ENCODE measurements at regions not wholly inside any gene's neighbourhood (a gene's known extent, or its start where the extent isn't known, plus 50 kb on each side); places are given as distances from the start of the nearest gene placed in this dataset.
"Not testable (repeated sequence)": the region's sequence is repeated elsewhere in the genome, so short reads cannot be mapped to it uniquely, and the experiment has no call there.

- H3K9me3 ChIP-seq: no peaks in the 10 kb centered on the region
- ATAC-seq (ENCODE audit: insufficient number of reproducible peaks, low FRiP score, low read depth): no peak
- peaks cover 3 to 10% of the 10 kb centered on the region in 2 donors for H3K4me1 ChIP-seq (ENCODE audit: control insufficient read depth in 1 of 2, low read depth in 2 of 2)
- TF ChIP-seq, protein P1, sequence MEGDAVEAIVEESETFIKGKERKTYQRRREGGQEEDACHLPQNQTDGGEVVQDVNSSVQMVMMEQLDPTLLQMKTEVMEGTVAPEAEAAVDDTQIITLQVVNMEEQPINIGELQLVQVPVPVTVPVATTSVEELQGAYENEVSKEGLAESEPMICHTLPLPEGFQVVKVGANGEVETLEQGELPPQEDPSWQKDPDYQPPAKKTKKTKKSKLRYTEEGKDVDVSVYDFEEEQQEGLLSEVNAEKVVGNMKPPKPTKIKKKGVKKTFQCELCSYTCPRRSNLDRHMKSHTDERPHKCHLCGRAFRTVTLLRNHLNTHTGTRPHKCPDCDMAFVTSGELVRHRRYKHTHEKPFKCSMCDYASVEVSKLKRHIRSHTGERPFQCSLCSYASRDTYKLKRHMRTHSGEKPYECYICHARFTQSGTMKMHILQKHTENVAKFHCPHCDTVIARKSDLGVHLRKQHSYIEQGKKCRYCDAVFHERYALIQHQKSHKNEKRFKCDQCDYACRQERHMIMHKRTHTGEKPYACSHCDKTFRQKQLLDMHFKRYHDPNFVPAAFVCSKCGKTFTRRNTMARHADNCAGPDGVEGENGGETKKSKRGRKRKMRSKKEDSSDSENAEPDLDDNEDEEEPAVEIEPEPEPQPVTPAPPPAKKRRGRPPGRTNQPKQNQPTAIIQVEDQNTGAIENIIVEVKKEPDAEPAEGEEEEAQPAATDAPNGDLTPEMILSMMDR (IDR thresholded peaks at IDR 0.05): no peak
- H3K27ac ChIP-seq: no peak overlapping the region
- DNase-seq (ENCODE audit: low spot score): no peak
- no peaks in the 10 kb centered on the region for H3K36me3 ChIP-seq
- H3K27me3 ChIP-seq (replicated peaks; ENCODE audit: insufficient read depth): no peaks in the 10 kb centered on the region
- no peak overlapping the region for H3K4me3 ChIP-seq
Measured at GRCh38 chr4:82282875-82283274, 90.9 kb downstream of the HNRNPD start.

GRCh38 chr4:82279550-82279949 is 94.2 kb downstream of the HNRNPD start:
- H3K27ac ChIP-seq; DNase-seq (ENCODE audit: low spot score); H3K36me3 ChIP-seq; ATAC-seq (ENCODE audit: insufficient number of reproducible peaks, low FRiP score, low read depth); H3K27me3 ChIP-seq (replicated peaks; ENCODE audit: insufficient read depth); H3K4me3 ChIP-seq; H3K4me1 ChIP-seq (ENCODE audit: control insufficient read depth in 1 of 2, low read depth in 2 of 2); H3K9me3 ChIP-seq: not testable (repeated sequence)

DNA sequence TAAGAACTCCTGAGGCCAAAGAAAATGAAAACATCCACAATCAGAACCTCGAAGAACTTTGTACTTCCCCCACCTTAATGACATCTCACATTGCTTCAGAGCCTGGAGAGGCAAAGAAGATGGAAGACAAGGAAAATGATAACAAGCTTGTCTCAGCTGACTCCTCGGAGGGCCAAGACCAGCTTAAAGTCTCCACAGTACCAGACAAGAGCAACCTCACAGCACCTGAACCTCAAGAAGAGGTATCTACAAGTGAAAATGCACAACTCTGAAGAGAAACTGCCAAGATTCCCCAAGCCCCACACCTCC is 97.5 kb downstream of the HNRNPD start:
- Histone ChIP-seq H3K4me3 (no peak overlapping the region), H3K27me3 (replicated peaks; ENCODE audit: insufficient read depth) (no peaks in the 10 kb centered on the region), H3K9me3 (no peaks in the 10 kb centered on the region), H3K27ac (no peak overlapping the region), H3K36me3 (no peaks in the 10 kb centered on the region), H3K4me1 (ENCODE audit: control insufficient read depth in 1 of 2, low read depth in 2 of 2) (no peaks in the 10 kb centered on the region)
- TF ChIP-seq, protein P1 (IDR thresholded peaks at IDR 0.05): no peak
- DNase-seq (ENCODE audit: low spot score): no peak
- no peak for ATAC-seq (ENCODE audit: insufficient number of reproducible peaks, low FRiP score, low read depth)

- H3K27me3 ChIP-seq (replicated peaks; ENCODE audit: insufficient read depth): no peaks in the 10 kb centered on the region
- DNase-seq (ENCODE audit: low spot score): no peak
- H3K4me3 ChIP-seq: no peak overlapping the region
- H3K9me3 ChIP-seq: no peaks in the 10 kb centered on the region
- TF ChIP-seq, protein P1 (IDR thresholded peaks at IDR 0.05): no peak
- no peaks in the 10 kb centered on the region for H3K36me3 ChIP-seq
- no peak for ATAC-seq (ENCODE audit: insufficient number of reproducible peaks, low FRiP score, low read depth)
- H3K27ac ChIP-seq: no peak overlapping the region
- H3K4me1 ChIP-seq (ENCODE audit: control insufficient read depth in 1 of 2, low read depth in 2 of 2): no peaks in the 10 kb centered on the region
Measured at GRCh38 chr4:82275431-82276331, 98.1 kb downstream of the HNRNPD start.

DNA sequence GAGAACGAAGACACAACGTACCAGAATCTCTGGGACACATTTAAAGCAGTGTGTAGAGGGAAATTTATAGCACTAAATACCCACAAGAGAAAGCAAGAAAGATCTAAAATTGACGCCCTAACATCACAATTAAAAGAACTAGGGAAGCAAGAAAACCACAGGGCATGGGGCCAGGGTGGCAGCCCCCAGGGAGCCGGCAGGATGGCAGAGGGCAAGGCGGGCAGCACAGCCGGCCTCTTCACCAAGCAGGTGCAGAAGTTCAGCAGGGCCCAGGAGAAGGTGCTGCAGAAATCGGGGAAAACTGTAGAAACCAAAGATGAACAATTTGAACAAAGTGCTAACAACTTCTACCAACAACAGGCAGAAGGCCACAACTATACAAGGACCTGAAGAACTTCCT is 99.1 kb downstream of the HNRNPD start:
- not testable (repeated sequence) for H3K9me3 ChIP-seq; H3K4me3 ChIP-seq; DNase-seq (ENCODE audit: low spot score); H3K4me1 ChIP-seq (ENCODE audit: control insufficient read depth in 1 of 2, low read depth in 2 of 2); ATAC-seq (ENCODE audit: insufficient number of reproducible peaks, low FRiP score, low read depth); H3K27ac ChIP-seq; H3K27me3 ChIP-seq (replicated peaks; ENCODE audit: insufficient read depth); H3K36me3 ChIP-seq

DNA sequence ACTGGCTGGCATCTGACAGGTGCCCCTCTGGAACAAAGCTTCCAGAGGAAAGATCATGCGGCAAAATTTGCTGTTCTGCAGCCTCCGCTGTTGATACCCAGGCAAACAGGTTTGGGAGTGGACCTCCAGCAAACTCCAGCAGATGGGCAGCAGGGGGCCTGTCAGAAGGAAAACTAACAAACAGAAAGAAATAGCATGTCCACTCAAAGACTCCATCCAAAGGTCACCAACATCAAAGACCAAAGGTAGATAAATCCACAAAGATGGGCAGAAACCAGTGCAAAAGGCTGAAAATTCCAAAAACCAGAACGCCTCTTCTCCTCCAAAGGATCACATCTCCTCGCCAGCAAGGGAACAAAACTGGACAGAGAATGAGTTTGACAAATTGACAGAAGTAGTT is 101.3 kb downstream of the HNRNPD start:
- not testable (repeated sequence) for H3K9me3 ChIP-seq

GRCh38 chr4:82271915-82272480 is 101.8 kb downstream of the HNRNPD start:
- H3K4me3 ChIP-seq; H3K27ac ChIP-seq; ATAC-seq (ENCODE audit: insufficient number of reproducible peaks, low FRiP score, low read depth); H3K4me1 ChIP-seq (ENCODE audit: control insufficient read depth in 1 of 2, low read depth in 2 of 2); H3K9me3 ChIP-seq; H3K27me3 ChIP-seq (replicated peaks; ENCODE audit: insufficient read depth); DNase-seq (ENCODE audit: low spot score); H3K36me3 ChIP-seq: not testable (repeated sequence)

More for the DNA sequence above, 101.3 kb downstream of the HNRNPD start:
- ATAC-seq (ENCODE audit: insufficient number of reproducible peaks, low FRiP score, low read depth); H3K27me3 ChIP-seq (replicated peaks; ENCODE audit: insufficient read depth); H3K4me3 ChIP-seq; H3K4me1 ChIP-seq (ENCODE audit: control insufficient read depth in 1 of 2, low read depth in 2 of 2); DNase-seq (ENCODE audit: low spot score); H3K36me3 ChIP-seq; H3K27ac ChIP-seq: not testable (repeated sequence)

Measured in thoracic aorta (tissue), 2 donors.